A549 (cell line): ENCODE measurements at regions not wholly inside any gene's neighbourhood (a gene's known extent, or its start where the extent isn't known, plus 50 kb on each side); places are given as distances from the start of the nearest gene placed in this dataset.

Experiments used
- ATAC-seq, 2 experiments: fragments of 200-7000 bp in 1 of 2; fragments of >200 bp in 1 of 2; cut with Nextera tagmentation in 1 of 2; cut with Tn5 transposase in 1 of 2; 3 replicates each; pipeline versions ENCODE4 v1.8.0 to v1.9.1; 2018 to 2020; ENCODE audit warnings: mild to moderate bottlenecking in 1 of 2, moderate library complexity in 1 of 2
- CTCF ChIA-PET: fragments of 300-600 bp; sonication (Branson Sonifier 250); formaldehyde crosslinking; extraction: SDS; loops from one replicate; lab custom pipeline; 2021; ENCODE audit warnings: antibody characterized with exemption, inconsistent platforms; lab: Yijun Ruan, JAX
- POLR2A ChIA-PET: fragments of 350-600 bp; formaldehyde crosslinking; extraction: SDS; loops from one replicate; lab custom pipeline; 2021; ENCODE audit warnings: antibody characterized with exemption, inconsistent platforms; lab: Yijun Ruan, JAX
- DNase-seq, 2 experiments: peaks; one replicate each; pipeline versions ENCODE4 v3.0.0 to v3.0.0-alpha.2; 2011 to 2016; ENCODE audit warnings: low read depth in 1 of 2, low spot score in 1 of 2
- FAIRE-seq: peaks from 2 replicates; lab custom pipeline; 2011; peaks lifted over from hg19 to GRCh38; lab: Jason Lieb, UNC
- H3K27ac ChIP-seq, 2 experiments: fragments of >200 bp; sonication (Bioruptor Twin); formaldehyde crosslinking; 3 replicates each; pipeline ENCODE4 v1.5.1; 2016 to 2017
- H3K4me1 ChIP-seq: fragments of >200 bp; sonication (Bioruptor Twin); formaldehyde crosslinking; 3 replicates; pipeline ENCODE4 v1.6.1; 2016
- H3K4me2 ChIP-seq: fragments of >200 bp; sonication (Bioruptor Twin); formaldehyde crosslinking; 3 replicates; pipeline ENCODE4 v1.6.1; 2016
- H3K4me3 ChIP-seq: fragments of >200 bp; sonication (Bioruptor Twin); formaldehyde crosslinking; 3 replicates; pipeline ENCODE4 v1.5.1; 2016
- H3K9me3 ChIP-seq: fragments of >200 bp; sonication (Bioruptor Twin); formaldehyde crosslinking; 3 replicates; pipeline ENCODE4 v1.6.1; 2016
- CBX2 ChIP-seq: fragments of 200-600 bp; sonication (generic); IDR thresholded peaks from 2 replicates; pipeline ENCODE4 v1.6.1; 2016; ENCODE audit warnings: low read depth, mild to moderate bottlenecking, borderline replicate concordance
- CEBPB ChIP-seq, 2 experiments: fragments of >200 bp in 1 of 2; sonication (Bioruptor Twin) in 1 of 2; formaldehyde crosslinking in 1 of 2; IDR thresholded peaks; 2 replicates each; pipeline ENCODE4 v1.6.1; 2012 to 2016
- CHD4 ChIP-seq: fragments of 200-600 bp; sonication (generic); IDR thresholded peaks from 2 replicates; pipeline ENCODE4 v1.6.1; 2016; ENCODE audit warnings: antibody characterized with exemption, mild to moderate bottlenecking, borderline replicate concordance
- ESRRA ChIP-seq: fragments of 150-350 bp; IDR thresholded peaks from 2 replicates; pipeline ENCODE4 v1.6.1; 2014; ENCODE audit warnings: mild to moderate bottlenecking, low read length, borderline replicate concordance
- HEYL ChIP-seq: fragments of 250-450 bp; sonication (Bioruptor Pico); IDR thresholded peaks from 2 replicates; pipeline ENCODE4 v1.8.0; 2021; ENCODE audit warnings: mild to moderate bottlenecking, moderate library complexity
- HOXB5 ChIP-seq: fragments of 250-450 bp; sonication (Bioruptor Pico); IDR thresholded peaks from 2 replicates; pipeline ENCODE4 v1.5.0; 2020; ENCODE audit warnings: mild to moderate bottlenecking, moderate library complexity
- JUN ChIP-seq, 2 experiments: fragments of >200 bp; sonication (Bioruptor Twin); formaldehyde crosslinking; IDR thresholded peaks; 2 replicates in 1 of 2; 3 replicates in 1 of 2; pipeline ENCODE4 v1.6.1; 2016 to 2017
- KDM5A ChIP-seq: fragments of 200-600 bp; sonication (generic); IDR thresholded peaks from 2 replicates; pipeline ENCODE4 v1.6.1; 2016; ENCODE audit warnings: antibody characterized with exemption, mild to moderate bottlenecking
- MAFK ChIP-seq: fragments of 450-650 bp; IDR thresholded peaks from 2 replicates; pipeline ENCODE4 v1.6.1; 2014; ENCODE audit not compliant: partially characterized antibody
- MAZ ChIP-seq: fragments of 150-350 bp; IDR thresholded peaks from 2 replicates; pipeline ENCODE4 v1.6.1; 2014; ENCODE audit warnings: antibody characterized with exemption, low read depth, low read length, borderline replicate concordance
- NPAS2 ChIP-seq: fragments of 250-450 bp; sonication (Bioruptor Pico); IDR thresholded peaks from 2 replicates; pipeline ENCODE4 v1.8.0; 2022; ENCODE audit warnings: mild to moderate bottlenecking, moderate library complexity, borderline replicate concordance
- NR3C1 ChIP-seq: fragments of >200 bp; sonication (Bioruptor Twin); formaldehyde crosslinking; IDR thresholded peaks from 3 replicates; pipeline ENCODE4 v1.6.1; 2017
- RAD21 ChIP-seq, 2 experiments: fragments of >200 bp in 1 of 2; sonication (Bioruptor Twin) in 1 of 2; formaldehyde crosslinking in 1 of 2; IDR thresholded peaks in 1 of 2; conservative IDR thresholded peaks in 1 of 2; 2 replicates in 1 of 2; 3 replicates in 1 of 2; pipeline ENCODE4 v1.6.1; 2012 to 2018; ENCODE audit warnings: inconsistent platforms in 1 of 2
- RARB ChIP-seq: fragments of 250-450 bp; sonication (Bioruptor Pico); IDR thresholded peaks from 2 replicates; pipeline ENCODE4 v1.8.0; 2021; ENCODE audit warnings: mild to moderate bottlenecking, moderate library complexity
- RNF2 ChIP-seq: fragments of 200-600 bp; sonication (generic); IDR thresholded peaks from 2 replicates; pipeline ENCODE4 v1.6.1; 2016; ENCODE audit warnings: low read depth, mild to moderate bottlenecking, antibody characterized with exemption, moderate library complexity, borderline replicate concordance
- SREBF2 ChIP-seq: fragments of 450-650 bp; IDR thresholded peaks from 2 replicates; pipeline ENCODE4 v1.6.1; 2014; ENCODE audit warnings: mild to moderate bottlenecking, moderate library complexity
- TP53 ChIP-seq: fragments of 250-450 bp; sonication (Bioruptor Pico); IDR thresholded peaks from 2 replicates; pipeline ENCODE4 v1.5.0; 2021; ENCODE audit warnings: mild to moderate bottlenecking, moderate library complexity
- ZNF302 ChIP-seq: fragments of 250-450 bp; sonication (Bioruptor Pico); IDR thresholded peaks from 2 replicates; pipeline ENCODE4 v1.9.0; 2021; ENCODE audit warnings: inconsistent platforms, mild to moderate bottlenecking, moderate library complexity
- ZSCAN20 ChIP-seq: fragments of 250-450 bp; sonication (Bioruptor Pico); IDR thresholded peaks from 2 replicates; pipeline ENCODE4 v1.8.0; 2022; ENCODE audit warnings: mild to moderate bottlenecking, moderate library complexity
- WGBS: methylation state at CpG from one replicate; pipeline ENCODE4 v1.1.6; 2017; ENCODE audit errors: missing lambda C conversion rate; 5-methylcytosine and 5-hydroxymethylcytosine counted together
- TF ChIP-seq, protein P1 (sequence below): fragments of >200 bp; sonication (Bioruptor Twin); formaldehyde crosslinking; IDR thresholded peaks from 2 replicates; pipeline ENCODE4 v1.6.1; 2016
- TF ChIP-seq, protein P2 (sequence below): IDR thresholded peaks from 2 replicates; pipeline ENCODE4 v1.6.1; 2012
- TF ChIP-seq, protein P3 (sequence below): IDR thresholded peaks from 2 replicates; pipeline ENCODE4 v1.6.1; 2012; ENCODE audit warnings: low read depth, borderline replicate concordance
- TF ChIP-seq, protein P4 (sequence below): fragments of 150-350 bp; IDR thresholded peaks from 2 replicates; pipeline ENCODE4 v1.6.1; 2014; ENCODE audit warnings: low read depth, mild to moderate bottlenecking, low read length
- TF ChIP-seq, protein P5 (sequence below): fragments of 450-650 bp; IDR thresholded peaks from 2 replicates; pipeline ENCODE4 v1.6.1; 2014; ENCODE audit warnings: antibody characterized with exemption
- TF ChIP-seq, protein P6 (sequence below): fragments of 250-450 bp; sonication (Bioruptor Pico); IDR thresholded peaks from 2 replicates; pipeline ENCODE4 v1.5.0; 2021; ENCODE audit warnings: mild to moderate bottlenecking, moderate library complexity, borderline replicate concordance

DNA sequence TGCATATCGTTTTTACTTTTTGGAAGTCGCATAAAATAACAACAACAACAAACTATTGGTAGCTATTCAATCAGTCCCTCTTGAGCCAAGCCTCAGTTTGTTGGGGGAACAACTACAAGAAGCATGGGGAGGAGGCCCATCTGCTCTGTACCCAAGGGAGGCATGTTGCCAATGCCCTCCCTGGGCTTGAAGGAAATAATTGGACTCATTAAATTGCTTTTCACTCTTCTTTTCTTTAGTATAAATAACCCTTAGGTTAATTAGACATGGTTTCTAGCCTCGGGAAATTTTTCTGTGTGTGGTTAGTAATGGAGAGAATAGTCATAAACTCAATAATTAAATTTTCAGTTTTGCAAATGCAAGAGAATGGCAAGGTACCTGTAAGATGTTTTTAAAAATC lies 500.7 kb downstream of the TLE4 start (continued):
- no peak for TF ChIP-seq CEBPB (IDR thresholded peaks at IDR 0.05)
- TF ChIP-seq, protein P1, sequence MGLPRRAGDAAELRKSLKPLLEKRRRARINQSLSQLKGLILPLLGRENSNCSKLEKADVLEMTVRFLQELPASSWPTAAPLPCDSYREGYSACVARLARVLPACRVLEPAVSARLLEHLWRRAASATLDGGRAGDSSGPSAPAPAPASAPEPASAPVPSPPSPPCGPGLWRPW: no peak

DNA sequence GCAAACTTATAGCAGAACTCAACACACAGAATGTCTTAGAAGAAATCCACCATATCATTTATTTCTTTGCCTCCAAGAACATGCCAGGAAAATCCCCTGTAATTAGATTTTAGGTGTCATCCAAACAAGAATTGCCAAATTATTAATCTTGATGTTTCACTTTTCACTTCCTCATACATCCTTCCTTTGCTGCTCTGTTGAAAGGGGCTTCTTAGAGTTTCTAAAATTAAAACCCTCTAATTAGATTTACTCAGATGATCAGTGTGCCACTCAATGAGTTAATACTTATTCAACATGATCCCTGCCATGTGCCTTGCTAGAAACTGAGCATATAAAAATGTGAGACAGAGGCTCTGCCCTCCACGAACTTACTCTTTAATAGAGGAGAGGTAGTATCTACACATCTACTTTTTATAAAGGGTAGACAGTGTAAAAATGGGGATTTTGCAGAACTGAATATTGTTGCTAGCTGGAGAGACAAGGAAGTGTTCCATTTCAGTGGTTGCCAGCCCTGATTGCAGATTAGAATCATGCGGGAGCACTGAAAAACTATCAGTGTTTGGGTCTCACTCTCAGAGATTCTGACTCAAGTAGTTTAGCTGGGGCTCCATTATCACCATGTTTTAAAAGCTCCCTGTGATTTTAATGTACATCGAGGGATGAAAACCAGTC lies 498.4 kb downstream of the TLE4 start:
- no peak for FAIRE-seq
- ATAC-seq: no peak
- CTCF ChIA-PET: no interaction called here
- POLR2A ChIA-PET: no interaction called here
- Histone ChIP-seq H3K4me1 (no peaks in the 10 kb centered on the region), H3K27ac (no peak overlapping the region), H3K4me3 (no peak overlapping the region), H3K9me3 (no peaks in the 10 kb centered on the region), H3K4me2 (no peak overlapping the region)
- WGBS: 30% methylated on average over 3 of the region's 3 CpGs
- TF ChIP-seq, protein P2, sequence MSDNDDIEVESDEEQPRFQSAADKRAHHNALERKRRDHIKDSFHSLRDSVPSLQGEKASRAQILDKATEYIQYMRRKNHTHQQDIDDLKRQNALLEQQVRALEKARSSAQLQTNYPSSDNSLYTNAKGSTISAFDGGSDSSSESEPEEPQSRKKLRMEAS: no peak
- TF ChIP-seq NR3C1 (no peak), SREBF2 (no peak), RNF2 (no peak)
- no peak for DNase-seq

DNA sequence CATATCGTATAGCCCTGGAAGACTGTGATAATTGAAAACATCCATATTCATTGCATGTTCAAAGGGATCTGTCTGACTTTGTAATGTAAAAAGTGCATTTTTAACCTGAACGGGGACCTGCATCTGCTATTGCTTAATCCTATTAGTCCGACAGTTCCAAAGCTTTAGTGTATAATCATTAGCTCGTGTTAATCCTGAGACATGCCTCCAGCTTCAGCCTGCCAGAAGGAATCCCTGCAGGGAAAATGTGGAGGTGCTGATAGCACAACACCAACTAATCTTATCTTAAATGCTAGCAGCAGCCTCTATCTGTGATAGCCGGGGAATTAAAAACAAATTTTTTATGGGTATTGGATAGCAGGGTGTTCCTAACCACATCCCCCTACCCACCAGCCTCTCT lies 495.2 kb downstream of the TLE4 start:
- no peak for ATAC-seq
- 41% methylated on average over 5 of the region's 5 CpGs for WGBS

DNA sequence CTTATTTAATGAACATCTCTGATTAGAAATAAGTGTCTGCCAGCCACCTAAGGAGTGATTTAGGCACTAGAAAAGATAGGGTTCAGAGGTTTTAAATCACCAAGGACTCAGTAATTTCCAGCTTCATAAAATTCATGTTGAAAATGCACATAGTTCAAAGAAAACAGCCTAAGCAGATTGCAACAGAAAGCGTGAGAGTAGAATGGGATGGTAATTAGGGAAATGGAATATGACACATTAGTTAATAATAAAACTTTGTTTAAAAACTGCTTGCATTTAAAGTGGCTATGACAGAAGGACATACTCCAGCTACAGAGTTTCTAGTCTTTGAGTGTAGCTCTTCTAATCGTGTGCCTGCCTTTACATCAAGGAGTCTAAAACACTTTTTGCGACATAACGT lies 490.8 kb downstream of the TLE4 start:
- 80% methylated on average over 4 of the region's 4 CpGs for WGBS

More for the DNA sequence above, 495.2 kb downstream of the TLE4 start:
- Histone ChIP-seq H3K4me2 (no peak overlapping the region), H3K9me3 (no peaks in the 10 kb centered on the region), H3K27ac (no peak overlapping the region), H3K4me3 (no peak overlapping the region), H3K4me1 (no peaks in the 10 kb centered on the region)
- DNase-seq: no peak
- ChIA-PET POLR2A (no interaction called here), CTCF (no interaction called here)
- TF ChIP-seq NPAS2 (CRISPR knock-in tag): no peak
- TF ChIP-seq TP53 (CRISPR knock-in tag): no peak
- no peak for TF ChIP-seq KDM5A
- TF ChIP-seq RNF2: no peak
- TF ChIP-seq HOXB5 (CRISPR knock-in tag): no peak
- TF ChIP-seq, protein P3, sequence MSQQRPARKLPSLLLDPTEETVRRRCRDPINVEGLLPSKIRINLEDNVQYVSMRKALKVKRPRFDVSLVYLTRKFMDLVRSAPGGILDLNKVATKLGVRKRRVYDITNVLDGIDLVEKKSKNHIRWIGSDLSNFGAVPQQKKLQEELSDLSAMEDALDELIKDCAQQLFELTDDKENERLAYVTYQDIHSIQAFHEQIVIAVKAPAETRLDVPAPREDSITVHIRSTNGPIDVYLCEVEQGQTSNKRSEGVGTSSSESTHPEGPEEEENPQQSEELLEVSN: no peak
- TF ChIP-seq ZSCAN20: no peak
- TF ChIP-seq, protein P4, sequence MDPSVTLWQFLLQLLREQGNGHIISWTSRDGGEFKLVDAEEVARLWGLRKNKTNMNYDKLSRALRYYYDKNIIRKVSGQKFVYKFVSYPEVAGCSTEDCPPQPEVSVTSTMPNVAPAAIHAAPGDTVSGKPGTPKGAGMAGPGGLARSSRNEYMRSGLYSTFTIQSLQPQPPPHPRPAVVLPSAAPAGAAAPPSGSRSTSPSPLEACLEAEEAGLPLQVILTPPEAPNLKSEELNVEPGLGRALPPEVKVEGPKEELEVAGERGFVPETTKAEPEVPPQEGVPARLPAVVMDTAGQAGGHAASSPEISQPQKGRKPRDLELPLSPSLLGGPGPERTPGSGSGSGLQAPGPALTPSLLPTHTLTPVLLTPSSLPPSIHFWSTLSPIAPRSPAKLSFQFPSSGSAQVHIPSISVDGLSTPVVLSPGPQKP: no peak
- TF ChIP-seq, protein P5, sequence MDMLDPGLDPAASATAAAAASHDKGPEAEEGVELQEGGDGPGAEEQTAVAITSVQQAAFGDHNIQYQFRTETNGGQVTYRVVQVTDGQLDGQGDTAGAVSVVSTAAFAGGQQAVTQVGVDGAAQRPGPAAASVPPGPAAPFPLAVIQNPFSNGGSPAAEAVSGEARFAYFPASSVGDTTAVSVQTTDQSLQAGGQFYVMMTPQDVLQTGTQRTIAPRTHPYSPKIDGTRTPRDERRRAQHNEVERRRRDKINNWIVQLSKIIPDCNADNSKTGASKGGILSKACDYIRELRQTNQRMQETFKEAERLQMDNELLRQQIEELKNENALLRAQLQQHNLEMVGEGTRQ: no peak
- TF ChIP-seq CEBPB (IDR thresholded peaks at IDR 0.05): no peak
- no peak for TF ChIP-seq CBX2
- no peak for TF ChIP-seq HEYL
- no peak for TF ChIP-seq MAZ
- no peak for TF ChIP-seq ZNF302 (CRISPR knock-in tag)
- FAIRE-seq: no peak

More for the DNA sequence above, 490.8 kb downstream of the TLE4 start:
- TF ChIP-seq RARB: no peak
- TF ChIP-seq MAZ: no peak
- no peak for TF ChIP-seq MAFK
- TF ChIP-seq ESRRA: no peak
- no peak for TF ChIP-seq JUN (IDR thresholded peaks at IDR 0.05)
- no peak for TF ChIP-seq CHD4
- TF ChIP-seq CEBPB (IDR thresholded peaks at IDR 0.05): no peak
- TF ChIP-seq, protein P6, sequence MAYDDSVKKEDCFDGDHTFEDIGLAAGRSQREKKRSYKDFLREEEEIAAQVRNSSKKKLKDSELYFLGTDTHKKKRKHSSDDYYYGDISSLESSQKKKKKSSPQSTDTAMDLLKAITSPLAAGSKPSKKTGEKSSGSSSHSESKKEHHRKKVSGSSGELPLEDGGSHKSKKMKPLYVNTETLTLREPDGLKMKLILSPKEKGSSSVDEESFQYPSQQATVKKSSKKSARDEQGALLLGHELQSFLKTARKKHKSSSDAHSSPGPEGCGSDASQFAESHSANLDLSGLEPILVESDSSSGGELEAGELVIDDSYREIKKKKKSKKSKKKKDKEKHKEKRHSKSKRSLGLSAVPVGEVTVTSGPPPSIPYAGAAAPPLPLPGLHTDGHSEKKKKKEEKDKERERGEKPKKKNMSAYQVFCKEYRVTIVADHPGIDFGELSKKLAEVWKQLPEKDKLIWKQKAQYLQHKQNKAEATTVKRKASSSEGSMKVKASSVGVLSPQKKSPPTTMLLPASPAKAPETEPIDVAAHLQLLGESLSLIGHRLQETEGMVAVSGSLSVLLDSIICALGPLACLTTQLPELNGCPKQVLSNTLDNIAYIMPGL (CRISPR knock-in tag): no peak
- no peak for TF ChIP-seq RAD21 (conservative IDR thresholded peaks at IDR 0.05 in 1 of 2, IDR thresholded peaks at IDR 0.05 in 1 of 2)
- TF ChIP-seq SREBF2: no peak
- no peak for TF ChIP-seq ZNF302 (CRISPR knock-in tag)
- DNase-seq: no peak
- CTCF ChIA-PET: no interaction called here
- no peak for ATAC-seq
- no peak overlapping the region for H3K4me3 ChIP-seq
- POLR2A ChIA-PET: no interaction called here
- H3K27ac ChIP-seq: no peak overlapping the region
- no peaks in the 10 kb centered on the region for H3K4me1 ChIP-seq
- no peaks in the 10 kb centered on the region for H3K9me3 ChIP-seq
- no peak for FAIRE-seq
- no peak overlapping the region for H3K4me2 ChIP-seq
